Tibial nerve (tissue), 3 donors: ENCODE measurements at regions not wholly inside any gene's neighbourhood (a gene's known extent, or its start where the extent isn't known, plus 50 kb on each side); places are given as distances from the start of the nearest gene placed in this dataset.

ENCODE experiments used
- CTCF ChIP-seq, 5 experiments: fragments of 200-600 bp in 3 of 5; fragments of 450-650 bp in 2 of 5; sonication (generic) in 3 of 5; IDR thresholded peaks; one replicate each; pipeline ENCODE4 v1.5.1; 2016 to 2019; ENCODE audit warnings: antibody characterized with exemption in 5 of 5, mild to moderate bottlenecking in 3 of 5, moderate library complexity in 2 of 5
- POLR2A ChIP-seq, 2 donors: fragments of 450-650 bp; IDR thresholded peaks; one replicate each; pipeline ENCODE4 v1.6.1; 2017; ENCODE audit warnings: antibody characterized with exemption in 2 of 2, mild to moderate bottlenecking in 2 of 2, moderate library complexity in 2 of 2

- TF ChIP-seq CTCF (IDR thresholded peaks at IDR 0.05) = no peak
- no peak for TF ChIP-seq POLR2A (IDR thresholded peaks at IDR 0.05)
Measured at GRCh38 chr4:164011791-164012190, 517.3 kb downstream of the TMA16 start.
